NCI-H524 treated with DMSO at 0.1 percent for 48 hours (cell line): ENCODE measurements at regions not wholly inside any gene's neighbourhood (a gene's known extent, or its start where the extent isn't known, plus 50 kb on each side); places are given as distances from the start of the nearest gene placed in this dataset.
"Not testable (repeated sequence)": the region's sequence is repeated elsewhere in the genome, so short reads cannot be mapped to it uniquely, and the experiment has no call there.

Experiments
- DNase-seq: peaks from one replicate; lab custom pipeline; 2025; lab: John Stamatoyannopoulos, UW

DNA sequence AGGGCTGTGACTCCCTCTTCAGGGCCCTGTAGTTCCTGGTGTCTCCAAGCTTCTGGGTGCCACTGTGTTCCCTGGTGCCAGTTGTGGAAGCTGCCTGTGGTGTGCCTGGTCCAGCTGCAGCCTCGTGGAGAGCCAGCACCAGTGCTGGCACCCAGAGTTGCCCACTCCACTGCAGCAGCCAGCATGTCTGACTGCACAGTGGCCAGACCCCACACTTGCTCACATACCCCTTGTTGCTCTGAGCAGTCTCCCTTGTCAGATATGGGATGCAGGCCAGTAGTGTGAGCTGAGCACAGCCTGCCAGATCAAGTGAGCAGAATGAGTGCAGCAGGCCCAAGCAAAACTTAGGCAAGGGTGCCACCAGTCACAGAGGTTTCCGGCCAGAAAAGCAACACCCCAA is 108.6 kb downstream of the ZMAT1 start:
- no peak for DNase-seq

DNA sequence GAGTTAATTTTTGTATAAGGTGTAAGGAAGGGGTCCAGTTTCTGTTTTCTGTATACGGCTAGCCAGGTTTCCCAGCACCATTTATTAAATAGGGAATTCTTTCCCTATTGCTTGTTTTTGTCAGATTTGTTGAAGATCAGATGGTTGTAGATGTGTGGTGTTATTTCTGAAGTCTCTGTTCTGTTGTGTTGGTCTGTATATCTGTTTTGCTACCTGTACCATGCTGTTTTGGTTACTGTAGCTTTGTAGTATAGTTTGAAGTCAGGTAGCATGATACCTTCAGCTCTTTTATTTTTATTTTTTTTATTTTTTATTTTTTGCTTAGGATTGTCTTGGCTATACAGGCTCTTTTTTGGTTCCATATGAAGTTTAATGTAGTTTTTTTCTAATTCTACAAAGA is 114.1 kb downstream of the ZMAT1 start:
- not testable (repeated sequence) for DNase-seq

DNA sequence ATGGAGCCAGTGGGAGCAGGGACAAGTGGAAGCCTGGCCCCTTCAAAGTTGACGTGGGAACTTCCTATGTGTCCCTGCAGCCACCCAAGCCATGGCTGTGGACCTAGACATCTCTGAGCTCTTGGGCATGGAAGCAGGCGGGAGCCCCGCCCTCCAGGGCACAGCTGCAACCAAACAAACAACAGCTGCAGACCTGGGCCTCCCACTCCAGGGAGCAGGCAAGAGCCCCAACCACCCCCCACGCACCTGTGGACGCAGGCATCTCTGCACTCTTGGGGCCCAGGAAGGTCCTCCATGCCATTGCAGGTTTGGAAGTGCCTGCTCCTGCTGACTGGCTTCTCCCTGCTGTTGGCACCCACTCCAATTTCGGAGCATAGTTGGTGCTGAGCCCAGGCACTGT is 118.6 kb downstream of the ZMAT1 start:
- no peak for DNase-seq

DNA sequence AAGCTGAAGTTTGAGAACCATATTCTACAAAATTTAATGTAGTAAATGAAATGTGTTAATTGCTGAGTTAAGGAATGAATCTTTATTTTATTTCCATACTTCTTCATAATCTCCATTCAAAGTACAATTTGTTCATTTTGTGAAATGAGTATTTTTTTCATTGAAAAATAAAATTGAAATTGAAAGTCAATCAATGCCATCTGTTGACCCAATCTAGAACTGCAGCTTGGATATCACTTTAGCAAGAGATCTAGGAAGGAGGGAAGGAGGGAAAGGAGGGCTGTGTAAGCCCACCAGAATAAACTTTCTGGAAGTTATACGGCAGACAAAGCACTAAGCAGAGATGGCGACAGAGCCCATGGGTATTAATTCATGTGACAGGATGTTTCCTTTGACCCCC is 128.4 kb downstream of the ZMAT1 start:
- DNase-seq, result no peak

DNA sequence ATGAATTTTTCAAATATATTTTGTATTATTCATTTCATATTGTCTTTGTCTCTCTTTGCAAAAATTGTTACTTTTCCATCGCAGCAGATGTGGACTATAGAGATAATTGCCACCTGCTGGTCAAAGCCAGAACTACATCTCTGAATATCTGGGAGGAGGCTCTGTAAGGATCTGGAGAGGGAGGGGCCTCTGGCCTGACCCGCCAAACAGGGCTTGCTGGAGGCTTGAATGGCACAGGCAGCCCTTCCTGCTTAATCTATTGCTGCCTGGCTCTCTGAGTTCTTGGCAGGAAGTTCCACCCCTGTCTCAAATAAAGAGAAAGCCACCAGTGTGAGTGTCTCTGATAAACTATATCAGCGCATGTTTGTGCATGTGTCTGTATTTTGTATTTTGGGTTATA is 132.4 kb downstream of the ZMAT1 start:
- DNase-seq, result peak; percentile 74

DNA sequence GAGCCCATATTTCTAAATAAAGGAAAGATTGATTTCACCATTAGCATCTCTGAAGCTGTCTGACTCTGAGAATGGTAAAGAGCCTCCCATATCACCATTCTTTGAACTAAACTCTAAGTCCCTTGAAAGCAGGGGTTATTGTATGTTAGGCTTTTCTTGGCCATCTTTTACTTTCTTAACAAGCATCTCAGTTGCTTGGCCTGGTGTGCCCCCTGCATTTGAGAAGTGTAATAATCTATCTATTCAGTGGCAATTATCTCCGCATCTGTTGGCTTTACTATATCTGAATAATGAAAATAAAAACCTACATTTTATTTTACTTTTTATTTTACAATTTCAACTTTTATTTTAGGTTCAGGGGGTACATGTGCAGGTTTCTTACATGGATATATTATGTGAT is 128.3 kb upstream of the ARMCX2 start:
- no peak for DNase-seq

DNA sequence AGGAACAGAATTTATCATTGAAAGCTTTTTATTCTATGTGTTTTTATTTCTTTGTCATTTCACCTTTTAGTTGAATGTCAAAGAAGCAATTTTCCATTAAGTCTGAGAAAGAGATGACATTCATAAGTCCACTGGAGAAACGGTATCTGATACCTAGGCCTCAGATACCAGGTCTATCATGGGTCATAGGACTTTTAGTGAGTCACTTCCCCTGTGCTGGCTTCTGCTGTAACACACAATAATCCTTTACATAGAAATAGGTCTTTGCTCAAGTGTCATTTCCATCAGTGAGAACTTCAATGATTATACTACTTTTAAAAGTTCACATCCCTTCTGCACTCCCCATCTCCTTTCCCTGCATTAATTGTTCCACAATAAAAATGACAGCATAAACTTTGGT is 125.5 kb upstream of the ARMCX2 start:
- no peak for DNase-seq

DNA sequence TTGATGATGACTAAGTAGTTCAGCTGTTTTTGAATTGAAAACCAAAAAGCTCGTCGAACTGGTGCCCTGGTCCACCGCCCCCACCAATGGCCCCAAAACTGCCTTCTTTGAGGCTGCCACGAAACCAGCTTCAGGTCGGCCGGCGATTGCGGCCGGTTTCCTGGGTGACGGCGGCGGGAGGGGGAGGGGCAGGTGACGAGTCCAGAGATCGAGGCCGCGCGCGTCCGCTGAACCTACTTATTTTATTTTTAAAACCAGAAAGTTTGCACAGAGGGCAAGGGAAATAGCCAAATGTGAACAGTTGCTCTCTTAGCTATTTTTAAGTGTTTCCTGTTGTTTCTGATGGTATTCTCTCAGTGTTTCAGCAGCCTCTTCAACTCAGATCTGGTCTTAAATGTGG is 120.8 kb upstream of the ARMCX2 start:
- not testable (repeated sequence) for DNase-seq

DNA sequence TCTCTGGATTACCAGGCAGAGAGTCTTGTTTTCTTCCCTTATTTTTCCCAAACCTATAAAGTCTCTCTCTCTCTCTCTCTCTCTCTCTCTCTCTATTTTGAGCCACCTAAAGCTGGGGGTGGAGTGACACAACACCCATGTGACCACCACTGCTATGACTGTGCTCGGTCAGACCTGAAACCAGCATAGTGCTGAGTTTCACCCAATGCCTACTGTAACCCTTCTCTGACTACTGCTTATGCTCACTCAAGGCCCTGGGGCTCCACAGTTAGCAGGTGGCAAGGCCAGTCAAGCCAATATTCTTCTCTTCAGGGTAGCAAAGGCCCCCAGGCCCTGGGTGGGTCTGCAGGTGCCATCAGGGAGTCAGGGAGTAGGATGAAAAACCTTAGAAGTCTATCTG is 114.7 kb upstream of the ARMCX2 start:
- no peak for DNase-seq

DNA sequence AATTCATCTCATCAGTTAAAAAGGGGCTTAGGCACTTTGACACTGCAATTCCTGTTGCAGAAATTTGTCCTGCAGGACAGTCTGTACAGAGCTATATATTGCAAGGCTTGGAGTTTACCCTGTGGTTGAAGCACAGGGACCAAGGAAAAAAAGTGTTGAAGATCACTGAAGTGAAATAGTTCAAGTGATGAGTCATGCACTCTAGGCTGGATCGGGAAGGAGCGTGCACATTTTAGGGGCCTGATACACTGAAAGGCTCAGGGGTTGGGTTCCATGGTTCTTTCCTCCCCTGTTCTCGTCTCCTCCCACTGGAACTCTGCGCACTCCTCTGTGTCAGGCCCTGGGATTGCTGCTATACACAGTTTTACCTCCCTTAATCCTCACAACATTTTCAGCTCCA is 104.9 kb upstream of the ARMCX2 start:
- no peak for DNase-seq

DNA sequence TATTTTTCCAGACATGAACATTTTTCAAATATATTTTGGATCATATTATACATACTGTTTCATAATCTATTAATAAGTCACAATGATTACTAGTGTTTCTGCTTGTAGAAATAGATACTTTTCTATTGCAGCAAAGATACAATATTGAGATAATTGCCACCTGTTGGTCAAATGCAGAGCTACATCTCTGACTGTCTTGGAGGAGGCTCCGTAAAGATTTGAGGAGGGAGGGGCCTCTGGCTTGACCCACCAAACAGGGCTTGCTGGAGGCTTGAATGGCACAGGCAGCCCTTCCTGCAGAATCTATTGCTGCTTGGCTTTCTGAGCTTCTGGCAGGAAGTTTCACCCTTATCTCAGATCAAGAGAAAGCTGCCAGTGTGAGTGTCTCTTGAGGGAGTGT is 99.3 kb upstream of the ARMCX2 start:
- DNase-seq, result no peak

DNA sequence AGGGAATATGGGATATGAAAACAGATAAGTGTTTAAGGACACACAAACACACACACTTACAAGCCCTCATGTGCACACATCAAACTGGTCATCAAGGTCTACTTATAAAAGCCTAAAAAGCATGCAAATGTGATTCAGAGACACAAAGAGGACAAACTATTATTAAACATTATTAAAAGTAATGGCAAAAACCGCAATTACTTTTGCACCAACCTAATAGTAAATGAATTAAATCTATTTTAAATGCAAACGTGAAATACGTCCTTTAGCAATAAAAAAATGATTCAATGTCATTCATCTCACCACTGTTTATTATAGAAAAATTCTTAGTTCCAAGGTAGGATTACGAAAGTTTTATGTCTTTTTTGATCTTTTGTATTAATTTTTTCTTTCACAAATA is 91.1 kb upstream of the ARMCX2 start:
- no peak for DNase-seq

DNA sequence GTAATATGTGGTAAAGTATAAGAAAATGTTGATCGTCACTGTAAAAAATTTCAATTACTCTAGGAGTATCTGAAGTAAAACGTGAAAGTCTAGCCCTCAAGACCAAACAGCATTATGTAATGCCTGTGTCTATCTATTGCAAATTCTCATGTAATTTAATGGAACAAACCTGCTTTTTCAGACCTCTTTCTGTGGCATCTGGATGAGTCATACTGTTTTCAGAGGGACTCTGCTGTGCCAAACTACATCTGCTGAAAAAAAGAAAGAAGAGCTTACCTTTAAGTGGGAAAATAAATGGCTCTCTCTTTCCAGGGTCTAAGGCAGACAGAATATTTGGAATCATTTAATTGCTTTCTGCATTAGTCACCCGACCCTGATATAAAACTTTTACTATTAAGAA is 89.8 kb upstream of the ARMCX2 start:
- no peak for DNase-seq

DNA sequence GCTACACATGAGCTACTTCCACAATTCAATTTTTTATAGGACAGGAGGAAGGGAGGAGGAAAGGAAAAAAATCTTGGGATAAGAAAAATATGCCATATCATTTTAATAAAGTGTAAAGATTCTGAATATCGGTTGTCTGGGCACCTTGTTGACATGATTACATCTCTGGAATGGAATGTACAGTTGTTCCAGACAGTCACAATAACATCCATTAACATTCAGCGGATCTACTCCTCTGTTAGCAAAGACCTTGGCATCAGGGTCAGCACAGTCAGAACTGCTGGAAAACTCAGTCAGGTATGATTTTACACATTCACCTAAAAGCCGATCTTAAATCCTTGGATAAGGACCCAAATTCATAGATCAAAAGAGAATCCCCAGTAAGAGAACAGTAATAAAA is 85.4 kb upstream of the ARMCX2 start:
- DNase-seq, result no peak

DNA sequence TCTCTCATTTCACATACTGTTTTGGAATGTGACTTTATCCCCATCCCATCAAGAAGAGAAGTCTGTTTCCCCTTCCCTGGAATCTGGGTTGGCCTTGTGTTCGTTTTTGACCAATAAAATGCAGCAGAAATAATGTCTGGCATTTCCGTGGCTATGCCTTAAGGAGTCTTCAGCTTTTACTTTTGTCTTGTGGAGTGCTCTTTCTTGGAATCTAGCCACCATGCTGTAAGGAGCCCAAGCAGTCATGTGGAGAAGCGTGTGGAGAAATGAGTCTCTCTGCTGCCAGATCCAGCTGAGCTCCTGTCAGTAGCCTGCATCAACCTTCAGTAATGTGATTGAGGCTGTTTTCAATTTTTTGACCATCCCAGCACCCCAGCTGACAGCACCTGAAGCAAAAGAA is 84.4 kb upstream of the ARMCX2 start:
- DNase-seq, result no peak

DNA sequence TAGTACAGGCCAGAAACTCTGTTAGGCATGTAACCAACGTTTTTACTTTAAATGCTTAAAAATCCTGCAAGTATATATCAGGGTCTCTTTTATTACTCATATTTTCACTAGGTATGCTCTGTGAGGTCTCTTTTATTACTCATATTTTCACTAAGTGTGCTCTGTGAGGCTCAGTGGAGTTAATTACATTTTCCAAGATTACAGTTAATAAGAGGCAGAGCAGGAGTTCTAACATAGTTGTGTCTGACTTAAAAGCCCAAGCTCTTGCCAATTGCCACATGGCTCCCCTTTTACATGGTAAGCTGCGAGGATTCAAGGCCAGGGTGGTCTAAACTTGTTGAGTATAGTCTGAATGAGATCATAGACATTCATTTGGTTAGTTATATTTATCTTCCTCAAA is 81.0 kb upstream of the ARMCX2 start:
- DNase-seq, result no peak

DNA sequence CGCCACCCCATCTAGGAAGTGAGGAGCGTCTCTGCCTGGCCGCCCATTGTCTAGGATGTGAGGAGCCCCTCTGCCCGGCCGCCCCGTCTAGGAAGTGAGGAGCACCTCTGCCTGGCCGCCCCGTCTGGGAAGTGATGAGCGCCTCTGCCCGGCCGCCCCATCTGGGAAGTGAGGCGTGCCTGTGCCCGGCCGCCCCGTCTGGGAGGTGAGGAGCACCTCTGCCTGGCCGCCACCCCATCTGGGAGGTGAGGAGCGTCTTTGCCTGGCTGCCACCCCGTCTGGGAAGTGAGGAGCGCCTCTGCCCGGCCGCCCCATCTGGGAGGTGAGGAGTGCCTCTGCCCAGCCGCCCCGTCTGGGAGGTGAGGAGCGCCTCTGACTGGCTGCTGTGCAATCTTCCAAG is 79.2 kb upstream of the ARMCX2 start:
- not testable (repeated sequence) for DNase-seq

DNA sequence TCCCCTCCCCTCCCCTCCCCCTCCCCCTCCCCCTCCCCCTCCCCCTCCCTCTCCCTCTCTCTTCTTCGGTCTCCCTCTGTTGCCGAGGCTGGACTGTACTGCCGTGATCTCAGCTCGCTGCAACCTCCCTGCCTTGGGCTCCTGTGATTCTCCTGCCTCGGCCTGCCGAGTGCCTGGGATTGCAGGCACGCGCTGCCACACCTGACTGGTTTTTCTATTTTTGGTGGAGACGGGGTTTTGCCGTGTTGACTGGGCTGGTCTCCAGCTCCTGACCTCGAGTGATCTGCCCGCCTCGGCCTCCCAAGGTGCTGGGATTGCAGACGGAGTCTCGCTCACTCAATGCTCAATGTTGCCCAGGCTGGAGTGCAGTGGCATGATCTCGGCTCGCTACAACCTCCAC is 78.8 kb upstream of the ARMCX2 start:
- not testable (repeated sequence) for DNase-seq

DNA sequence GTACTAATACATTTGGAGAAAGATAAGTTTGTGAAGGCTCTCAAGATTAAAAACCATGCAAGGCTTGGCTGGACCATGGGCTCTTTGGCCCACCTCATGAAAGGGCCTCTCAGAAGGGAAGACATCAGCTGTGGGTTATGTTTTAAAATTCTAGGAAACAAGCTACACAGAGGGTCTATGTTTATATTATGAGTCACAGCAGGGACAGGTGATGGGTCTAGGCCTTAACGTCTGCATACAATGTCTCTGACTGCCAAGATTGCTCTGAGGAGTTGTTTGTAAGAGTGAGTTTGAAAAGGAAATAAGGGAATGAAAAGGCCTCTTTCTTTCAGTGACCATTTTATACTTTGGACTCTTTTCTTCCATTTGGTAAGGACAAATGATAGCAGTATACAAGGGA is 77.0 kb upstream of the ARMCX2 start:
- no peak for DNase-seq

DNA sequence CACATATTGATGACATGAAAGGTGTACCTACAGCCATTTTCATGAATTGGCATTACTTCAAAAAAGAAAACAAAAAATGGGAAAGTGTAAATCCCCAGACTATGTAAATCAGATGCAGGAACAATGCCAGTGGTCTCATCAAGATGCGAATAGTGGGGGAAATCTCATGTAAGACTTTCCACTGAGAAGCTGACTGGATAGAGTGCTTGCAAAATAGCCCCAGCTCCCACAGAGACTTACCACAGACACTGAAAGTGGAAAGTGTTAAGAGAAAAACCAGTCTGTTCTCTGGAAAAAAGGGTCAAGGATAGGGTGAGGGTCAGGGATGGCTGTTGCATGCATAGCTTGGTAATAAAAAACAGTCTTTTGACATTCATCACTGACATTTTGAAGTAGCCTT is 73.2 kb upstream of the ARMCX2 start:
- DNase-seq, result no peak

DNA sequence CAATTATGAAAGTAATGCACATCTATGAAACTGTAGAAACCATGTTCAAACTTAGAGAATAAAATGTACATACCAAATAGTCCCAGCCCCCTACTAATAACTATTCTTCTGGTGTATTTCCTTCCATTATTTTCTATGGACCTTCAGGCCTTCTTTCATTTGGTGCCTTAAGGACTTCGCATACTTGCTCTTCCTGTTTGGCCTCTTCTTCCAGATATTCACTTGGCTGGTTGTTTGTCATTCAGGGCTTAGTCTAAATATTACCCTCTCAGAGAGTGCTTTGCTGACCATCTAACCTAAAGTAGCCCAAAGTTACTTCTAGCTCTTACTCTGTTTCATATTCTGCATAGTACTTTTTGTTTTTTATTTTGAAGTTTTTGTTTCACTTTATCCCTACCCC is 70.3 kb upstream of the ARMCX2 start:
- DNase-seq, result no peak
